SK-N-SH (cell line): ENCODE measurements at regions not wholly inside any gene's neighbourhood (a gene's known extent, or its start where the extent isn't known, plus 50 kb on each side); places are given as distances from the start of the nearest gene placed in this dataset.

Experiments used
- CTCF ChIP-seq: fragments of 200-600 bp; sonication (generic); IDR thresholded peaks from 2 replicates; pipeline ENCODE4 v1.6.1; 2017; ENCODE audit warnings: antibody characterized with exemption, mild to moderate bottlenecking, moderate library complexity
- MXI1 ChIP-seq: IDR thresholded peaks from 2 replicates; pipeline ENCODE4 v1.6.1; 2012; ENCODE audit warnings: mild to moderate bottlenecking, low read depth, low read length, improper control_type of control experiment
- RFX5 ChIP-seq: IDR thresholded peaks from 2 replicates; pipeline ENCODE4 v1.6.1; 2012; ENCODE audit warnings: mild to moderate bottlenecking, improper control_type of control experiment, low read length
- TF ChIP-seq, protein P1 (sequence below): IDR thresholded peaks from 2 replicates; pipeline ENCODE4 v1.4.0; 2012; ENCODE audit warnings: low read depth, borderline replicate concordance

DNA sequence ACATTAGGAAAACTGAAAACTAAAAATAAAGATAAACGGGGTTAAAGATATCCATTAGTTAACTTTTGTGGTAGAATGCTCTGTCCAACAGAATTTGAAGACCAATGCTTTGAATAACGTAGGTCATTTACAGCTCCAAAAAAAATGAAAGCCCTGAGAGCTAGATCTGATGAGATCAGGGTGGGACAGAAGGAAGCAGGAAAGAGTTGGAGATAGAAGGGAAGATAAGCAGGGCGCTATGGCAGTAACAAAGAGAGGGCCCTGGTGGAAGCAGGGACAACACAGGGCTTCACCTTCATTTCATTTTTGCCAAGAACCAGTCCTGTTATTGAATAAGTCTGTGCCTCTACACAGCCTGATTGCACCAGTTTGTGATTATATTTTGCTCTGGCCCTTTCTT is 51.0 kb upstream of the RGS8 start:
- TF ChIP-seq CTCF, result no peak
- TF ChIP-seq, protein P1, sequence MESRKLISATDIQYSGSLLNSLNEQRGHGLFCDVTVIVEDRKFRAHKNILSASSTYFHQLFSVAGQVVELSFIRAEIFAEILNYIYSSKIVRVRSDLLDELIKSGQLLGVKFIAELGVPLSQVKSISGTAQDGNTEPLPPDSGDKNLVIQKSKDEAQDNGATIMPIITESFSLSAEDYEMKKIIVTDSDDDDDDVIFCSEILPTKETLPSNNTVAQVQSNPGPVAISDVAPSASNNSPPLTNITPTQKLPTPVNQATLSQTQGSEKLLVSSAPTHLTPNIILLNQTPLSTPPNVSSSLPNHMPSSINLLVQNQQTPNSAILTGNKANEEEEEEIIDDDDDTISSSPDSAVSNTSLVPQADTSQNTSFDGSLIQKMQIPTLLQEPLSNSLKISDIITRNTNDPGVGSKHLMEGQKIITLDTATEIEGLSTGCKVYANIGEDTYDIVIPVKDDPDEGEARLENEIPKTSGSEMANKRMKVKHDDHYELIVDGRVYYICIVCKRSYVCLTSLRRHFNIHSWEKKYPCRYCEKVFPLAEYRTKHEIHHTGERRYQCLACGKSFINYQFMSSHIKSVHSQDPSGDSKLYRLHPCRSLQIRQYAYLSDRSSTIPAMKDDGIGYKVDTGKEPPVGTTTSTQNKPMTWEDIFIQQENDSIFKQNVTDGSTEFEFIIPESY, result no peak
- TF ChIP-seq RFX5, result no peak
- TF ChIP-seq MXI1, result no peak
